HCT116 (cell line): ENCODE measurements at regions not wholly inside any gene's neighbourhood (a gene's known extent, or its start where the extent isn't known, plus 50 kb on each side); places are given as distances from the start of the nearest gene placed in this dataset. TPM values are rescaled to one million over a fixed set of nuclear protein-coding genes. Genes with fewer than 3 reads are reported as not detected.

Experiments used
- ATAC-seq: fragments of 200-7000 bp; cut with Tn5 transposase; 2 replicates; pipeline ENCODE4 v1.9.1; 2020; ENCODE audit warnings: mild to moderate bottlenecking, moderate library complexity
- BruUV-seq: library from RNA; stranded (reverse); fragments of 400-500 nt; replicated peaks from 2 replicates; lab custom pipeline; 2021; lab: Mats Ljungman, UMichigan
- CTCF ChIA-PET: fragments of 300-600 bp; sonication (Branson Sonifier 250); formaldehyde crosslinking; loops from one replicate; lab custom pipeline; 2021; ENCODE audit warnings: antibody characterized with exemption; lab: Charles Lee
- POLR2A ChIA-PET: fragments of 300-600, 350-600 bp; sonication (Branson Sonifier 250); formaldehyde crosslinking; loops from one replicate; lab custom pipeline; 2021; ENCODE audit warnings: antibody characterized with exemption; lab: Charles Lee
- RAD21 ChIA-PET, 2 experiments: fragments of 300-600 bp; sonication (Branson Sonifier 250); formaldehyde crosslinking; loops; one replicate each; lab custom pipeline; 2023; ENCODE audit warnings: low total read pairs in 2 of 2; ENCODE audit not compliant: uncharacterized antibody in 2 of 2, unreplicated experiment in 2 of 2, low non-redundant PET in 1 of 2; lab: Charles Lee
- DNase-seq: peaks from one replicate; pipeline ENCODE4 v3.0.0-alpha.2; 2010; ENCODE audit warnings: low read depth, low spot score
- H2AFZ ChIP-seq: fragments of 200-600 bp; shearing (Covaris generic), sonication (generic); 2 replicates; pipeline ENCODE4 v1.6.1; 2017; ENCODE audit warnings: low read depth, mixed run types, mixed read lengths, antibody characterized with exemption, low read length; ENCODE audit not compliant: poor library complexity, severe bottlenecking
- H3K27ac ChIP-seq: 2 replicates; pipeline ENCODE4 v1.5.1; 2012; ENCODE audit warnings: low read depth, low read length
- H3K27me3 ChIP-seq: fragments of 200-600 bp; sonication (generic); 2 replicates; pipeline ENCODE4 v1.6.1; 2016; ENCODE audit warnings: mixed run types, low read length, mixed read lengths; ENCODE audit not compliant: insufficient read depth
- H3K36me3 ChIP-seq, 2 experiments: fragments of 200-500 bp in 1 of 2; fragments of 200-600 bp in 1 of 2; sonication (Bioruptor generic) in 1 of 2; sonication (generic) in 1 of 2; 2 replicates each; pipeline versions ENCODE4 v1.5.1 to v1.6.1; 2014 to 2016; ENCODE audit warnings: low read length in 2 of 2, inconsistent platforms in 1 of 2, mixed read lengths in 1 of 2, mixed run types in 1 of 2; ENCODE audit not compliant: insufficient read depth in 2 of 2, control insufficient read depth in 1 of 2
- H3K4me1 ChIP-seq, 2 experiments: fragments of 200-600 bp in 1 of 2; sonication (generic) in 1 of 2; 2 replicates each; pipeline versions ENCODE4 v1.5.1 to v1.6.1; 2012 to 2017; ENCODE audit warnings: low read length in 2 of 2, inconsistent platforms in 1 of 2, mild to moderate bottlenecking in 1 of 2, mixed read lengths in 1 of 2, mixed run types in 1 of 2, moderate library complexity in 1 of 2; ENCODE audit not compliant: insufficient read depth in 2 of 2, control insufficient read depth in 1 of 2
- H3K4me2 ChIP-seq: fragments of 200-600 bp; sonication (generic); 2 replicates; pipeline ENCODE4 v1.6.1; 2017; ENCODE audit warnings: mixed run types, low read length, mixed read lengths
- H3K4me3 ChIP-seq, 2 experiments: fragments of 200-600 bp in 1 of 2; sonication (generic) in 1 of 2; replicated peaks in 1 of 2; 2 replicates each; pipeline ENCODE4 v1.5.1; 2011 to 2016; ENCODE audit warnings: low read length in 2 of 2, control low read depth in 1 of 2, low read depth in 1 of 2, mild to moderate bottlenecking in 1 of 2, mixed read lengths in 1 of 2, mixed run types in 1 of 2
- H3K79me2 ChIP-seq: fragments of 200-600 bp; sonication (generic); 2 replicates; pipeline ENCODE4 v1.6.1; 2017; ENCODE audit warnings: mild to moderate bottlenecking, mixed run types, low read length, moderate library complexity, mixed read lengths; ENCODE audit not compliant: insufficient read depth
- H3K9ac ChIP-seq: fragments of 200-600 bp; sonication (generic); 2 replicates; pipeline ENCODE4 v1.6.1; 2016; ENCODE audit warnings: low read length, mixed read lengths
- H3K9me2 ChIP-seq: fragments of 200-600 bp; sonication (generic), shearing (Covaris generic); 2 replicates; pipeline ENCODE4 v1.6.1; 2017; ENCODE audit warnings: mixed run types, mild to moderate bottlenecking, moderate library complexity; ENCODE audit not compliant: insufficient read depth
- H3K9me3 ChIP-seq, 2 experiments: fragments of 200-500 bp in 1 of 2; fragments of 200-600 bp in 1 of 2; sonication (Bioruptor generic) in 1 of 2; sonication (generic) in 1 of 2; 2 replicates each; pipeline ENCODE4 v1.6.1; 2014 to 2017; ENCODE audit warnings: low read length in 2 of 2, mixed read lengths in 2 of 2, inconsistent platforms in 1 of 2, low read depth in 1 of 2, mild to moderate bottlenecking in 1 of 2, mixed run types in 1 of 2, moderate library complexity in 1 of 2; ENCODE audit not compliant: control insufficient read depth in 1 of 2, insufficient read depth in 1 of 2
- H4K20me1 ChIP-seq: fragments of 200-600 bp; sonication (generic), shearing (Covaris generic); 2 replicates; pipeline ENCODE4 v1.6.1; 2017; ENCODE audit warnings: mixed run types, mild to moderate bottlenecking, moderate library complexity; ENCODE audit not compliant: insufficient read depth
- CBX3 ChIP-seq: IDR thresholded peaks from 2 replicates; pipeline ENCODE4 v1.6.1; 2012; ENCODE audit warnings: low read depth
- ELF1 ChIP-seq: IDR thresholded peaks from 2 replicates; pipeline ENCODE4 v1.6.1; 2012; ENCODE audit warnings: low read depth, borderline replicate concordance
- SIN3A ChIP-seq: IDR thresholded peaks from 2 replicates; pipeline ENCODE4 v1.6.1; 2012; ENCODE audit warnings: low read depth
- TCF7L2 ChIP-seq: IDR thresholded peaks from 2 replicates; pipeline ENCODE4 v1.7.0; 2011; ENCODE audit warnings: borderline replicate concordance, inconsistent platforms; ENCODE audit not compliant: insufficient read depth, insufficient read length; ENCODE audit errors: extremely low read depth
- ZNF274 ChIP-seq: fragments of 200-500 bp; sonication (Bioruptor generic); IDR thresholded peaks from 2 replicates; pipeline ENCODE4 v1.6.1; 2014; ENCODE audit warnings: mild to moderate bottlenecking, low read depth, low read length, inconsistent platforms
- intact Hi-C: fragments of 100-400 bp; cut with micrococcal nuclease; formaldehyde crosslinking; loops from 2 replicates; pipeline ENCODE4 v1.10.0; 2022
- microRNA-seq: library from miRNA; unstranded; fragments of <30 nt; microRNA quantifications from one replicate; pipeline ENCODE4, GENCODE V29; 2016; ENCODE audit warnings: borderline number of aligned reads
- TF ChIP-seq, protein P1 (sequence below): IDR thresholded peaks from 2 replicates; pipeline ENCODE4 v1.6.1; 2012

DNA sequence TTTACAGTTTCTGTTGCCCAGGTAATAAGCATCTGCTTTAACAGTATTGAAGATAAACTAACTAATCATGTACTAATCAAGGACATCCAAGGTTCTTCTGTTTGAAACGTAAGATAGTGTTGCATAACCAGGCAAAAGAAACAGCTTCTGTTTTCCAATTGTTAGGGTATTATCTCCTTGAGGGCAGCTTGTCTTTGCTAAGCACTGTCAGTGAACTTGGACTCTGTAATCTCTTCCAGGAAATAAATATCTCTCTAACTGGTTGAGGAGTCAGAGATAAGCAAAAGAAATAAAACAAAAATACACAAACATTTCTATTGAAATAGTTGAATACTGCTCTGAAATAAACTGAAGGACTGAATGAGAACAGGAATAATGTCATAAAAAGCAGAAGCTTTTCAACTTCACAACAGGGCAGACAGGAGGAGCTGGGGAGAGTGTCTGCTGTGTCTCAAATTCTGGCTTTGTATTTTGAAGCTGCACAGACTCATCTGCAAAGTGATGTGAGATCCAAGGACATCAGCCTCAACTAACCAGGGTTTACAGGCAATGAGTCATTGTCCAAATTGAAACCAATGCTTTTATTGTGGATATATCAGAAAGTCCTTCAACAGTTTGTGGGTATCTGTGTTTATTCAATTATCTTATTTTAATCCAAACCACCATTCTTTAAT, 1253.0 kb upstream of the PCDH7 start:
- DNase-seq (no peak), ATAC-seq (no peak)
- CTCF ChIA-PET, result no interaction called here
- Histone ChIP-seq H4K20me1 (no peaks in the 10 kb centered on the region), H3K9me3 (no peaks in the 10 kb centered on the region), H3K9me2 (no peaks in the 10 kb centered on the region; the same call in 1 of the 2 replicates), H3K4me2 (no peak overlapping the region), H3K4me3 (no peak overlapping the region), H3K36me3 (no peaks in the 10 kb centered on the region), H2AFZ (no peak overlapping the region), H3K79me2 (no peaks in the 10 kb centered on the region), H3K4me1 (no peaks in the 10 kb centered on the region), H3K9ac (no peak overlapping the region), H3K27ac (no peak overlapping the region), H3K27me3 (no peaks in the 10 kb centered on the region)
- POLR2A ChIA-PET, result no interaction called here
- TF ChIP-seq SIN3A (no peak), CBX3 (no peak), ELF1 (no peak), ZNF274 (no peak), TCF7L2 (no peak)
- TF ChIP-seq, protein P1, sequence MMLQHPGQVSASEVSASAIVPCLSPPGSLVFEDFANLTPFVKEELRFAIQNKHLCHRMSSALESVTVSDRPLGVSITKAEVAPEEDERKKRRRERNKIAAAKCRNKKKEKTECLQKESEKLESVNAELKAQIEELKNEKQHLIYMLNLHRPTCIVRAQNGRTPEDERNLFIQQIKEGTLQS, result no peak
- no TSS peak for BruUV-seq
- RAD21 ChIA-PET, result no interaction called here
- intact Hi-C loops, result no loop called here

Small RNAs in the stretch of these regions (microRNA-seq; reads per million reads assigned to microRNA genes)
- not detected for gene MIR4275
